IPS DF 4.7 (cell line): ENCODE measurements at regions not wholly inside any gene's neighbourhood (a gene's known extent, or its start where the extent isn't known, plus 50 kb on each side); places are given as distances from the start of the nearest gene placed in this dataset.
"Not testable (repeated sequence)": the region's sequence is repeated elsewhere in the genome, so short reads cannot be mapped to it uniquely, and the experiment has no call there.

Source experiments
- DNase-seq: peaks from one replicate; pipeline ENCODE4 v3.0.0-alpha.2; 2013; ENCODE audit warnings: low spot score; ENCODE audit errors: extremely low read depth

GRCh38 chrX:96430756-96431455 lies 253.7 kb upstream of the DIAPH2 start:
- DNase-seq = no peak

GRCh38 chrX:96432647-96433046 lies 252.0 kb upstream of the DIAPH2 start:
- no peak for DNase-seq

GRCh38 chrX:96433409-96434077 lies 251.1 kb upstream of the DIAPH2 start:
- DNase-seq = no peak

GRCh38 chrX:96435378-96436035 lies 249.1 kb upstream of the DIAPH2 start:
- DNase-seq = no peak

- DNase-seq = no peak
These were observed 248.5 kb upstream of the DIAPH2 start for GRCh38 chrX:96436105-96436504.

- DNase-seq = no peak
These were observed 245.8 kb upstream of the DIAPH2 start for GRCh38 chrX:96438803-96439202.

- no peak for DNase-seq
These were observed 243.7 kb upstream of the DIAPH2 start for GRCh38 chrX:96440941-96441340.

- no peak for DNase-seq
These were observed 239.0 kb upstream of the DIAPH2 start for GRCh38 chrX:96445531-96446065.

GRCh38 chrX:96446524-96446923 lies 238.1 kb upstream of the DIAPH2 start:
- DNase-seq = no peak

GRCh38 chrX:96447161-96447560 lies 237.5 kb upstream of the DIAPH2 start:
- no peak for DNase-seq

- no peak for DNase-seq
These were observed 235.5 kb upstream of the DIAPH2 start for GRCh38 chrX:96449191-96449590.

GRCh38 chrX:96449896-96450295 lies 234.7 kb upstream of the DIAPH2 start:
- no peak for DNase-seq

- DNase-seq = no peak
These were observed 231.5 kb upstream of the DIAPH2 start for GRCh38 chrX:96453139-96453538.

GRCh38 chrX:96455078-96455477 lies 229.6 kb upstream of the DIAPH2 start:
- no peak for DNase-seq

- no peak for DNase-seq
These were observed 219.6 kb upstream of the DIAPH2 start for GRCh38 chrX:96464880-96465558.

- no peak for DNase-seq
These were observed 210.5 kb upstream of the DIAPH2 start for GRCh38 chrX:96474029-96474740.

GRCh38 chrX:96474741-96475125 lies 209.9 kb upstream of the DIAPH2 start:
- DNase-seq = no peak

- DNase-seq = no peak
These were observed 204.6 kb upstream of the DIAPH2 start for GRCh38 chrX:96480081-96480480.

- no peak for DNase-seq
These were observed 202.8 kb upstream of the DIAPH2 start for GRCh38 chrX:96481831-96482230.

GRCh38 chrX:96483647-96484160 lies 200.9 kb upstream of the DIAPH2 start:
- DNase-seq = peak; percentile 16

GRCh38 chrX:96486687-96487086 lies 198.0 kb upstream of the DIAPH2 start:
- DNase-seq = not testable (repeated sequence)
